ELF-1 (cell line): ENCODE measurements at regions not wholly inside any gene's neighbourhood (a gene's known extent, or its start where the extent isn't known, plus 50 kb on each side); places are given as distances from the start of the nearest gene placed in this dataset.
A peak's percentile ranks its signal among the peaks of the same experiment; 100 is the strongest.

Experiments used
- DNase-seq: peaks from one replicate; pipeline ENCODE4 v3.0.0-alpha.2; 2016; ENCODE audit warnings: low read depth, low spot score

DNA sequence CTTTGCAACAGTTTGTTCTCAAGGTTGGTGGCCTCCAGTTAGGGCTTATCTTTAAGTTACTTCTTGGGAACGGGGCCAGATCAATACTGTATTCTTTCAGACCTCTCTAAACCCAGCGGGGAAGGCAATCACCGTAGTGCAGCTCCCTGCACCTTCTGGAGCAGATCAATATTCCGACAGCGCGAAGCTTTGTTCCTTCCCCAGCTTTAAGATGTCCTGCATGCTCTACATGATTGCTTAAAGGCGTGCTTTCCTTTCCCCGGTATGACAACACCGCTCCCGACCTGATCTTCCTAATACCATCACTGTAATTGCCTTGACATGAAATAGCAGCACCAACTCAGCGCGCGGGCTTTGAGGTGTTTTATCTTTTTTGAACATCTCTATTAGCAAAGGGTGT, 755.2 kb downstream of the NR2F2 start:
- DNase-seq, result no peak

DNA sequence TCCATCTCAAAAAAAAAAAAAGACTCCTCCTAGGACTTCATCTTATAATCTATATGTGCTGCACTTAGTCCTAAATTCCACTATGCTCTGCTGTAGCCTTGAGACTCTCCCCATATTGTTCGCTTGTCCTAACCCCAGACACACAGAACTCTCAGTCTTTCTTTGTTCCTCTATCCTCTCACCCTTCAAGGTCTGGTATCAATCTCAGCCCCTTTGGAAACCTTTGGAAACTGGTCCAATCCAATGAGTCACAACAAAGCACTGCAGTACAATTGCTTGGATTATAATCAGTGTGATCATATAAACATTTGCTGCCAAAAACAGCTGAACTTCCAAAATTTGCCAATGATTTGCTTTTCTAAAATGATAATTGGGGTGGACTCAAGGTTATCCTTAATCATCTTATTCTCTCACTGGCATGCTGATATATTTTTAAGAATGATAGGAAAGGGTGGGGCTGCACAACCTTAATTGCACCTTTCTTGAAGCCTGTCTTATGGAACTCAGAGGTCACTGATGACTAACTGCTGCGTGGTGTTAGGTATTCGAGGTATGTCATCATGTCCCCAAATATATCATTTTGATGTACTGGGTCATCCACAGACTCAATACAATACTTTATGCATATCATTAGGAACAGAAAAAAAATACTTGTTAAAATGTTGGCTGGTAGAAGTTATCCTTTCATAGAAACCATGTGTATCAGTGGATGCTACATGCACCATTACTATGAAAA, 756.7 kb downstream of the NR2F2 start:
- no peak for DNase-seq

DNA sequence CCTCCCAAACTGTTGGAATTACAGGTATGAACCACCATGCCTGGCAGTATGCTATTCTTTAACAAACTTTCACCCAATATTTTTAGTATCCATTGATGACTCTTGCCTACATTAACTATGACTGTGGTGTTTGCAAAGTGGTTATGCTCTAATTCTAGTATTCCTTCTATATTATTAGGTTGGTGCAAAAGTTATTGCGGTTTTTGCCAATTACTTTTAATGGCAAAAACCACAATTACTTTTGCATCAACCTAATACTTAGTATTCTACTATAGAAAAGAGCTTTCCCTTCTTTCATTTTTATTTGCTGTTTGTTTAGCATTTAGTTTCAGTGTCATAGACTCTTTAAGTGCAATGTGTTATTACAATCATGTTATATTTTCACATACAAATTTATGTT, 760.6 kb downstream of the NR2F2 start:
- DNase-seq, result no peak

DNA sequence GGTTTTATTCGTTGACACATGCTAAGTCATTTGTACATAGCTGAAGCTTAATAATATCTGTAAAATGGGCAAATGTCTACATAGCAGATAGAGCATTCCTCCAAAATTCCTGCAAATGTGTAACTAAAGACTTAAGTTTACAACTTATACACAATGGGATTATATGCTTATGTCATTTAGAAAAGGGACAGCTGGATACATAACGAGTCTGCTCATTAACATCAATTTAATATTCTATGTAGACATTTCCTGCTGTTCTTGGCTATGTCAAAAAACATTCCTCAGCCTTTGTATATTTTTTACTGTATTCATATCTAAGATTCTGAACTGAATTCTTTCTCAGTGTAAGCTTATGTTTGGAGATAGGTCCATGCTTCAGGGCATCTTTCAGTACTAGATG, 762.2 kb downstream of the NR2F2 start:
- no peak for DNase-seq

DNA sequence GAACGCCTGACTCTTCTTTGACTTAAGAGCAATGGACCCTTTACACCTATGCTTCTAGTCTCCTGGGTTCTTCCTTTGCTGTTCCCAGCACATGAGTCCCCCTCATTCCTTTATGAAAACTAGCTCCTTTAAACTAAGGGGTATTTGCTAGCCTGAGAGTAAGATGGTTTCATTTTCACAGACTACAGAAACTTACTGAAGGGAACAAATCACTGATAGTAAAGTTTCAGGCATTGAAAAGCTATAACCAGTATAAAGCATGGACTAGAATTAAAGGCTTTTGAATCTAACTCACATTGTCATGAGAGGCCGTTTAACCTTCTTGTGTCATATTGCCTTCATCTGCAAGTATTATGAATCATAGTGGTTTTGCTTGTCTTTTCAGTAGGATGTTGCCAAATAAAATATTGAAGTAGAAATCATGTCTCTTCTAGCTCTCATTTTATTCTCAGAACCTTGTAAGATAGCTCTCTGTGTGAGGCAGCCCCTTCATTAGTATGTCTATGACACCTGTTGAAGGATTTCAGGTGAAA, 765.9 kb downstream of the NR2F2 start:
- no peak for DNase-seq

DNA sequence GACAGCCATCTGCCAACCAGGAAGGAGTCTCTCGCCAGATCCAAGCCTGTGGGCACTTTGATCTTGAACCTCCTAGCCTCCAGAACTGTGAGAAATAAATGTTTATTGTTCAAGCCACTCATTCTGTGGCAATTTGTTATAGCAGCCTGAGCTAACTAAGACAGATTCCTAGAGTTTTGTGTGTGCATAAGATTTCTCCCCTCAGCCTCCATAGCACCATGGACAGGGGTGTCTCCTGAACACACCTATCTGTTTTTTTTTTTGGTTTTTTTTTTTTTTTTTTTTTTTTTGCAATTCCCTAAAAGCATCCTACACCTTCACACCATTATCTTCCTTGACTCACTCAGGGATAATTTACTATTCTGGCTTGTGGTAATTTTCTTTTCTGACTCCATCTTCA, 768.5 kb downstream of the NR2F2 start:
- DNase-seq, result no peak

DNA sequence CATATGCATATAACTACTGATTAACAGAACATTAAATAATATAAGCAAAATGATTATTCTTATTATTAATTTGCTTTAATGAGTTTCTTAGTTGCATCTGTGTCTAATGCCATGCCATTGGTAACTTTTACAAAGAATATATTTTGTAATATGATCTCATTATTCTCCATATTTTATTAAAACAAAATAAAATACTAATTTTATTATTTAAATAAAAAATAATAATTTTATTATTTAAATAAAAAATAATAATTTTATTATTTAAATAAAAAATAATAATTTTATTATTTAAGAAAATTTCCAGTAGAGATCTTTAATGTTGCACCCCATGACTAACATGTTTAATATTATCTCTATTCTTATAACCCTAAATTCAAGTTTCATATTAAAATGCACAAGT, 771.1 kb downstream of the NR2F2 start:
- DNase-seq, result no peak

DNA sequence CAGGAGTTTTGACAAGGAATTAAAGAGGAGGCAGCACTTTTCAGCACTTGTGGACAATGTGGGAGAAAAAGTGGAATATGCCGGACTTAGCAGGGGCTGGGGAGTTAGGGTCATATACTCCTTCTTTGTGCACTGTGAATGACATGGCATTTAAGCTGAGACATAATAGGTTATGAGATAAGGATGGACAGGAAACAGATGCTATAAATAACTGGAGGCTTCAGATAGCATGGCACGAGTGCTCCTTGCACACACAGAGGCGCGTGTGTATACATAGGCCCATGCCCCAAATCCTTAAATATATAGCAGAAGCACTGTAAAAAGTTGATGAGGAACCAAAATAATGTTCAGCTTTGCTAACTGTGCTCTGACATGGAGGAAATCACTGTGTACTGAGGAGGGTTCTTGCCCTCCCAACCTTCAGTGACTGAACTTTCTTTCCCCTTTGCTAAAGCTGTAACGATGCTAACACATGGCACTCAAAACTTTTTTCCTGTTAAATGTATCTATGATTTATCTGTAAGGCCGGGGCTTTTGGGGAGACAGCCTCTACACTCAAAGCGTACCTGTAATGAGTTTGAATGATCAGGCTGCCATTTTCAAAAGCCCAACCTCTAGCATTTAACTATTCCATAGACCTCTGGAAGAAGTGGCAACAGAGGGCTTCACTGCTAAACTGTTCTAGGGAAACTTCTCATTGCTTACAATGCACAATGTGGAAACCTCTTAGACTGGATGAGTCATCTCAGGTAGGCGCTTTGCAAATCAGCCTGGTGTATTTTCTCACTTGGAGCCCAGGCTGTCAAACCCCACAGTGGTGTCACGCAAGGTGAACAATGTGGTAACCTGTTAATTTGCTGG, 784.6 kb downstream of the NR2F2 start:
- DNase-seq, result no peak

DNA sequence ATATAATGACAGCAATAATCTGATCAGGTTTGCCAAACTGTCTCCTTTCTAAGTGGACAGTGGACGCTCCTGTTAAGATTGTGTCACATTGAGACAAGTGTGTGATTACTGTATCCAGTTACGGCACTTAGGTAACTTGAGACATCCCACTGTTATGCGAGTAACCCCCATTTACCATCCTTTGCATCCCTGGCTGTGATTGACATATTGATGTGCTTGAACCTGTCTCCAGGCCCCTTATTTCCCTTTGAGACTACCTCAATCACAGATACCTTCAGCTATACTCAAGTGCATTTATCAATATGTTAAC, 785.2 kb downstream of the NR2F2 start:
- DNase-seq, result no peak

DNA sequence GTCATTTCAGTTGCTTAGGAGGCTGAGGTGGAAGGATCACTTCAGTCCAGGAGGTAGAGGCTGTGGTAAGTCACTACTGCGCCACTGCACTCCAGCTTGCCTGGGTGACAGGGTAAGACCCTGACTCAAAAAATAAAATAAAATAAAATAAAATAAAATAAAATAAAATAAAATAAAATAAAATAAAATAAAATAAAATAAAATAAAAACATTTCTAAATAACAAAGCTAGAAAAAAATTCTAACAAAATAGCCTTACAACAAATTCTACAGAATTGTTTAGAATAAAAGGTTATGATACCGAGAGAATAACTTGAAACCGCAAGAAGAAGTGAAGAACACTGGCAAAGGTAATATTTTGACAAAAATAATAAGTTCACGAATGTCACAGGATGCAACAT, 794.3 kb downstream of the NR2F2 start:
- DNase-seq, result no peak

DNA sequence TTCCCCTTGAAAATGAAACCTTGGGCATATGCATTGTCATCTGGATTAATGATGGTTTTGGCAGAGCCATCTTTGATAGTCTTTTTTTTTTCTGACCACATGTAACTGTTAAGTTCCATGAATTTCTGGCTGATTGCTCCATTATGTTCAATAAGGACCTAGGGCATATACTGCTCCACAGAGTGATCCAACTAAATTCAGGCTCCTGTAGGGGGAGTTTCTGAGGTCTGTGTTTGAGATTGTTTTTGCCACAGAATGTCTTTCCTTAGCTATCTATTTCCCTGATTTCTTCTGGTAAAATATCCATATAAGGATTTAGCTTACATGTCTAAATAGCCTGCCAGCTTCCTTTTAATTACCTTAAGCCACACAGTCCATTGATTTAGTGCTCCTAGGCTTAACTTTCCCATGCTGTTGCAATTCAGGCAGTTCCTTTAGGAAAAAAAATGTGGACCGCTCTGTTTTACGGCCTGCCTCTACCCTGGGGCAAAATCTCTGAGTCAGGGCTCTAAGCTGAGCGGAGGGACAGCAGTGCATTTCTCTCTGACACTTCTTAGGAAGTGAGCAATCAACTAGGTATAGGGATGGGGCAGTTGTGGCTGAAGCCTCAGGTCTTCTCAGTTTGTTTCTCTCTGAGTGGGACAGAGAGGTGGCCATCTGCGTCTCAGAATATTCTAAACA, 796.2 kb downstream of the NR2F2 start:
- DNase-seq, result peak; percentile 83

DNA sequence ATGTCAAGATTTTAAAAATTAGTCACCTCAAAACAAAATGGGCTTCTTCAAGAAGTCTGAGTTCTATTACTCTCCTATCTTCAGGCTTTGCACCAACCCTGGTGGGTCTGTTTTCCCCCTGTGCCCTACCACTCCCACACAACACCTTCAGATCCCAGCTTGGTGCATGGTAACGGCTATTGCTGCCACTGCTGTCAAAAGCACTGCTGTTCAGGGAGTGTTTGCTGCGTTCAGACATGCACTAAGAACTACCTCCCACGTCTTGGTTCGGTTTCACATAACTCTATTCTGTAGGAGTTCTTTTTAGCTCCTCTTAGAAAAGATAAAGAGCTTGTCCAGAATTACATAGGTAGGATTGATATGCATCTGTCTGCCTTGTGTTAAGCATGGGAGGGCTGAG, 799.2 kb downstream of the NR2F2 start:
- no peak for DNase-seq

DNA sequence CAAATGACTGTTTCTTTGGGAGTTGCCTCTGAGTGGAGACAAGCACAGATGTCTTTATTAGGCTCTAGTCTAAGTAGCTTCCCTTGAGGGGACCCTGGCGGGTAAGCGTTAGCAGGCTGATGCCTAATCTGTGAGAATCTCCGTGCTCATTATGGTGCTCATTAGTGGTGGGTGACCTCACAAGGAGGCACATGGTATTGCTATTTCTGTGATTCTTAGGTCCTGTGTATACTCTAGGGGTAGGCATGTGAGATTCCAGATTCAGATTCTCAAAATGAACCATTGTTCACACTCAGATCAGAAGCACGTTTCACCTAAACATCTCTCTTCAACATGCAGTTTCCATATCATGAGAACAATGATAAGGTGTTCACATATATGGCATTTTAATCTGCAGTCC, 809.7 kb downstream of the NR2F2 start:
- DNase-seq, result no peak

DNA sequence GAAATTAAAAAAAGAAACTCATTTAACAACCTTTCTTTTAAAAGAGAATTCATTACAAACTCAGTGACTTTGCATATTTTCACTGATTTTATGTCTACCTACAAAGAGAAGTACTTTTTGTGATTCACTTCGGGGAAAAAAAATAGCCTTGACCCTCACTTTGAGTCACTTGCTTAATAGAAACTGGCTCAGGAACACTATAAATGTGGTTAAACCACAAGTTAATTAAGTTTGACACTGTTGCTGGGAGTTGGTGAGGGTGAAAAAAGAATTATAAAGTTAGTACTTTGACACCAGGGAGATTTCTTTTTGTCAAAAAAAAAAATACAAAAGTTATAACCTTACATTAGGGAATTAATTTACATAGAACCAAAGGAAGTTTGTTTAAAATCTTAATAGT, 810.9 kb downstream of the NR2F2 start:
- DNase-seq, result no peak

DNA sequence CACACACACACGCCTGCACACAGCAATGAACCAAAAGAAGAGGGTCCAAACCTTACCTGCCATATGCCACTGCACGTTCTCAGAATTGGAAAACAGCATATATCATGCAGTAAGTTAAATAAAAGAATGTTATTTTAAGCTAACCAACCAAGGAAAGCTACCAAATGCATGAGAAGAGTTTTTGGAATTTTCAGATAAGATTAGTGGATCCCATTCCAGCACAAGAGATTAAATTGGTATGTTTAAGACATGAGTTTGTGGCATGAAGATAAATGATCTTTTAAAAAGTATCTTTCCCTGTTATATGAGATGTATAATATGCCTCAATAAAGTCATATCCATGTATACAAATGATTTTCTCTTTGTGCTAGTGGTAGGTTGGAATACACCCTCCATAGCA, 811.4 kb downstream of the NR2F2 start:
- DNase-seq, result no peak

DNA sequence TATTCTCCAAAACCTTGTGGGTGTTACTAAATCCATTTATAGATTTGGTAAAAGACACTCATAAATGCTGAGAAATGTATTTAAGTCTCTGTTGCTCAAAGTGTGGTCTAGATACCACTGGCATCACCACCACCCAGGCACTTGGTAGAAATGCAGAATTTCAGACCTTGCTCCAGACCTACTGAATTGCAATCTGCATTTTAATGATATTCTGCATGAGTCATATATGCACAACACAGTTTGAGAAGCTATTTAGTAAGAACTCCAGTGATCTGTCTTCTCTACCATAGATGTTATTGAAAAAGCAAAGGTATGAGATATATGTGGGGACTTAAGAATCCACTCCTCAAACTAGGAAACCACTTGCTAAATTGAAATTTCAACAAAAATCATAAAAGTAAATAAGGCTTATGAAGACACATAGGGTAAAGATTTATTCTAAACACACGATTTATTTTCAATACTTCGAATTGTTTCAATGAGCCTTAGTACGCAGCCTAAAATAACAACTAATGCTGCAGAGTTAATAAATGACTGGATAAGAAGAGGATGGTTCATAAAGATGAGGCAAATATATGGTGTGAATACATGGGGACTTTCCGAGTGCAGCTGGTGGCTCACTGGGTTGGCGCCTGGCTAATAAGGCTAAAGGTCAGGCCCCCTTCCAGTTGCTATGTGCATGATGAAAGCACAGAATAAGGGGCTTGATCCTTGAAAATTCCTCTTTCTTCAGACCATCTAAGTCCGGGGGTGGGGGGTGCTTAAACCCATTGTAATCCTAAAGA, 813.3 kb downstream of the NR2F2 start:
- no peak for DNase-seq

DNA sequence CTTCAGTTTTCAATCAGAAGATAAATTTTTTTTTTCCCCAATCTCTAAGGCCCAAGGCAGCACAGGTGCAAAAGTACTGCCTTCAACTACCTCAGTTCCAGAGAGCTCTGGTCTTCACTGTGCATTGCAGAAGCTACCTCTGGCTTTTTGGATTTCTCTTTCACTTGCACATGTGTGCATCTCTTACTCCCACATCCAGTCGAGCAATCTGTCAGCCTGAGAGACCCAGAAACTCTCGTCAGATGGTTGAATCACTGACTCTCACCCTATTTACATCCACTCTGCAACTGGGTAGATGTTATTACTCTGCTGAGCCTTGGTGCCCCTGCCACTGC, 813.8 kb downstream of the NR2F2 start:
- no peak for DNase-seq

DNA sequence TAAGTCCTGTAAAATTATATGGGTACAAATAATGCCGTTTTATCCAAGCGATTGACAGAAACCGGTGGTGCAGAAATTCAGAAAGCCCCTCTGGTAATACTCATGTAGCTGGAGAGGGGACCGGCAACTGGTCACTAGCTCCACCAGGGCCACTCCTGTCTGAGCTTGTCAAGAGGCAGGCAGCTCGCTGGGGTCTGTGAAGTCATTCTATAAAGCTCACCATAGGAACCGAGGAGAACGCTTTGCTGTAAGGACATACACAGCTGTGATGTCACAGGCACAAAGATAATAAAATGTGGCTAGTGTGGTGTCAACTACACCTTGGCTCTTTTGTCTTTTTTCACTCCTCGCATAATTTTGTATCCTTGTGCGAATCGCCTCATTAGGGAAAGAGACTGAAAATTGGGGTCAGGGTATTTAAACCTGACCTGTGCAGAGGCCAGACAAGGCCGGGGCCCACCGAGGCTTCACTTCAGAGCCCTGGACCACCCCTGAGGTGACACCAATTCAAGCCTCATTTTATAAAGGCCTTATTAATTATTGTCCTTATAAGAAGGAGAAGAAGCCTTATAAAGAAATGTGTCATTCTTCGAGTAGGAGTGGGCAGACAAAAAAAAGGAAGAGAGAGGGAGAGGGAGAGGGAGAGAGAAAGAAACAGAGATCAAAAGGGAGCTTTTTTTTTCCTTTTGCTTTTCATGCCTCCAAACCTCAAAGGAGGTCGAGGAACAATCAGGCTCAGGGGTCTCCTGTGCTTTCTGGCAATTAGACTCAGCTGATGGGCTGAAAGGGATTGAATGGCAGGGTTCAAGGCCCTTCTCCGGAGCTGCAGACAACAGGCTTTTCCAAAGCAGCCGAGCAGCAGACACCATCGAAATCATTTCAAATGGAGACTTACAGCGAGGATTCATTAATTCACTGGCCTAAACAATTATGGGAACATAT, 813.3 kb upstream of the ARRDC4 start:
- no peak for DNase-seq

DNA sequence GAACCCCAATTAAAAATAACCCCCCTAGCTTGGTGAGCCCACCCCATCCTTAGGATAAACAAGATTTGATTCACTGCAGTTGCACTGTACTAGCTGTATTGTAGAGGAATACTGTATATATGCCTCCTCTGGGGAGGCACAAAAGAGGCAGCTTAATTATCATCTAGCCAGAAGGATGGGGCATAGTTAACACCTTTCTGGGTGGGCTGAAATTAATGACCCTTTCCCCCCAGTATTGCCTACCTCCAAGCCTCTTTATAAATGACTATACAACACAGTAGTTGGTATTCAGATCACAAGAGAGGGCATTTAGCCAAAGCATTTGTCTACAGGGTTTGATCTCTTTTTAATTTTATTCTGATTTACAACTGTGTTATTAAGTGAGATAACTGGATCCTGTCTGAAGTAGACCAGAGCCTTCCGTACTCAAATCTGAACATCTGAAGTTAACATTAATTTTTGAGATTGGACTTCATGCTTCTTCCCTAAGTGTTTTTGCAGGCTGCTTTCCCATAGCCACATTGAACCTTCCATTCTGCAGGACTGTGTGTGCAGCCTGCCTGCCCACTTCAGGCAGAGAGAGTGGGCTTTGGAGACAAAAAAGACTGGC, 807.0 kb upstream of the ARRDC4 start:
- DNase-seq, result no peak

DNA sequence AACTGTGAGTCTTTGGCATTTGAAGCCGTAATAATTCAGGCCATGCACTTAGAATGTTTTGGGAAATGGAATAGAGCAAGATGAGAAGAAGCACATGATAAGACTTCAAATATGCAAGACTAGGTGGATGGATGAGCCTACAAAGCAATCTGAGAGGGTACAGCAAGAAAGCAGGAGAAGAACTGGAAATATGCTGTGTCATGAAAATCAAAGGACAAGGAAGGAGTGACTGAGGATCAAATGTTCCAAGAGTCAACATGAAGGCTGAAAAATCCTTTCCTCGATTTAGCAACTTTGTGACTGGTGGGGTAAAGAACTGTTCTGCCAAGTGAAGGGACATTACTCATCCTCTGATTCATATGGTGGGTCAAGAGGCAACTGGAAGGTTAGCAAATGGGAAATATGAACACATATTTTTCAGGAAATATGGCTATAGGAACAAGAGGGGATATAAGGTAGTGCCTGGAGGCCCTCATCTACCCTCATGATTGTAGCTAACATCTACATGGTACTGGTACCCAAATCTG, 803.7 kb upstream of the ARRDC4 start:
- DNase-seq, result no peak
